ENCODE measurements at regions not wholly inside any gene's neighbourhood (a gene's known extent, or its start where the extent isn't known, plus 50 kb on each side); places are given as distances from the start of the nearest gene placed in this dataset.

DNA sequence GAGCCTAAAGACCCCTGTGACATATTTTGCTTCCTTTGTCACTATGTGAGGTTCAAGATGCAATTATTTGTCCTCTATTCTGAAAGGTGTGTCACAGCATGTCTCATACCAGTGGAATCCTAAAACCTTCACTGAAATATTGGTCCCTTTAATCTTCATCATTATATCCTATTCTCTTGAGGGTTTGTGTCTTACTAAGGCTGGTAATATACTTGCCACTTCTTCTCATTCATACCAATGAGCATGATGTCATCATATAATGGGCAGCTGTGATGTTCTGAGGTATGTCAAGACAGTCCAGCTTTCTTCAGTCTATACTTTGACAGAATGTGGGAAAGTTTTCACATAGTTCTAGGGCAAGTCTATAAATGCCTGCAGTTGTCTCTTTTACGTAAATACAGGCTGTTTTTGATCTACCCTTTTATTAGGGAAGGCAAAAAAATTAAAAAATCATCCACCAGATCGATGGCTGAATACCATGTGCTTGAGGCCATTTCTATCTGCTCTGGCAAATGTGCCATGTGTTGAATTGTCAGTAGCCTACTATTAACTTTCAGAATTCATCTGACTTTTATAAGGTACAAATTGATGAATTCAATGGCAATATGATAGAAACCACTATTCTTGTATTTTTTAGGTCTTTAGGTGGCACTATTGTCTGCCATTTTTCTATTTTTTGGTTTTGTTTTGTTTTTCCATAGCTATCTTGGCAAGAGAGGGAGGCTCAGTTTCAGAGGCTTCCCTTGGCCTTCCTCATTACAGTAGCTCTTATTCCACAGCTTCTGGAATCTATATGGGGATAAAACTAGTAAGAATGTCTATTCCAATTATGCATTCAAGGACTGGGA is 209.0 kb downstream of the PPARGC1A start:
- Histone ChIP-seq H2AFZ (ENCODE audit: low read length) (no peak overlapping the region), H3K9ac (ENCODE audit: insufficient read depth, low read depth, low read length) (no peak overlapping the region), H3K9me3 (ENCODE audit: low read length) (no peaks in the 10 kb centered on the region), H4K20me1 (ENCODE audit: insufficient read depth, low read length) (no peaks in the 10 kb centered on the region), H3K36me3 (replicated peaks in 1 of 2; ENCODE audit: control insufficient read depth in 1 of 2, insufficient read depth in 2 of 2, low read length in 2 of 2) (no peaks in the 10 kb centered on the region), H3K27ac (ENCODE audit: extremely low read length, insufficient read depth, low read length) (no peak overlapping the region), H3K4me1 (ENCODE audit: insufficient read depth, low read length) (no peaks in the 10 kb centered on the region), H3K4me2 (ENCODE audit: low read depth, low read length) (no peak overlapping the region), H3K27me3 (ENCODE audit: control insufficient read depth in 1 of 2, insufficient read depth in 2 of 2, low read length in 2 of 2) (no peaks in the 10 kb centered on the region), H3K79me2 (ENCODE audit: insufficient read depth, low read length) (no peaks in the 10 kb centered on the region), H3K4me3 (replicated peaks in 1 of 3; ENCODE audit: insufficient read depth in 1 of 3, low read depth in 2 of 3, low read length in 3 of 3) (no peak overlapping the region)
- intact Hi-C loops (cut with micrococcal nuclease; ENCODE audit: unreplicated experiment) (loop anchor here (1.0 to 5.0 kb wide), 2 partner anchors 351 to 738 kb away; no protein-coding TSS in a partner anchor), in situ Hi-C loops (cut with HindIII; ENCODE audit: extremely low pct_ligation_motif_present, low pct_unique_long_range_greater_than_20kb) (loop anchor here (25.0 kb wide), 1 partner anchor 731 kb away; no protein-coding TSS in a partner anchor)
- BruUV-seq (replicated peaks), result no TSS peak
- ChIA-PET CTCF (ENCODE audit: low intra/inter-chr PET ratio, low total read pairs) (interaction anchor here (1.6 kb wide), 1 partner anchor 739 kb away, joined by 5 read pairs; no protein-coding TSS in a partner anchor), POLR2A (no interaction called here)
- DNase-seq (ENCODE audit: low spot score), result no peak
- TF ChIP-seq, protein P1, sequence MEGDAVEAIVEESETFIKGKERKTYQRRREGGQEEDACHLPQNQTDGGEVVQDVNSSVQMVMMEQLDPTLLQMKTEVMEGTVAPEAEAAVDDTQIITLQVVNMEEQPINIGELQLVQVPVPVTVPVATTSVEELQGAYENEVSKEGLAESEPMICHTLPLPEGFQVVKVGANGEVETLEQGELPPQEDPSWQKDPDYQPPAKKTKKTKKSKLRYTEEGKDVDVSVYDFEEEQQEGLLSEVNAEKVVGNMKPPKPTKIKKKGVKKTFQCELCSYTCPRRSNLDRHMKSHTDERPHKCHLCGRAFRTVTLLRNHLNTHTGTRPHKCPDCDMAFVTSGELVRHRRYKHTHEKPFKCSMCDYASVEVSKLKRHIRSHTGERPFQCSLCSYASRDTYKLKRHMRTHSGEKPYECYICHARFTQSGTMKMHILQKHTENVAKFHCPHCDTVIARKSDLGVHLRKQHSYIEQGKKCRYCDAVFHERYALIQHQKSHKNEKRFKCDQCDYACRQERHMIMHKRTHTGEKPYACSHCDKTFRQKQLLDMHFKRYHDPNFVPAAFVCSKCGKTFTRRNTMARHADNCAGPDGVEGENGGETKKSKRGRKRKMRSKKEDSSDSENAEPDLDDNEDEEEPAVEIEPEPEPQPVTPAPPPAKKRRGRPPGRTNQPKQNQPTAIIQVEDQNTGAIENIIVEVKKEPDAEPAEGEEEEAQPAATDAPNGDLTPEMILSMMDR (CRISPR knock-in tag; IDR thresholded peaks at IDR 0.05), result peak; percentile 21; the same call in 1 of the 2 replicates
- TF ChIP-seq, protein P2, sequence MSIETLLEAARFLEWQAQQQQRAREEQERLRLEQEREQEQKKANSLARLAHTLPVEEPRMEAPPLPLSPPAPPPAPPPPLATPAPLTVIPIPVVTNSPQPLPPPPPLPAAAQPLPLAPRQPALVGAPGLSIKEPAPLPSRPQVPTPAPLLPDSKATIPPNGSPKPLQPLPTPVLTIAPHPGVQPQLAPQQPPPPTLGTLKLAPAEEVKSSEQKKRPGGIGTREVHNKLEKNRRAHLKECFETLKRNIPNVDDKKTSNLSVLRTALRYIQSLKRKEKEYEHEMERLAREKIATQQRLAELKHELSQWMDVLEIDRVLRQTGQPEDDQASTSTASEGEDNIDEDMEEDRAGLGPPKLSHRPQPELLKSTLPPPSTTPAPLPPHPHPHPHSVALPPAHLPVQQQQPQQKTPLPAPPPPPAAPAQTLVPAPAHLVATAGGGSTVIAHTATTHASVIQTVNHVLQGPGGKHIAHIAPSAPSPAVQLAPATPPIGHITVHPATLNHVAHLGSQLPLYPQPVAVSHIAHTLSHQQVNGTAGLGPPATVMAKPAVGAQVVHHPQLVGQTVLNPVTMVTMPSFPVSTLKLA (IDR thresholded peaks at IDR 0.05), result peak; percentile 95
- TF ChIP-seq ATF7 (IDR thresholded peaks at IDR 0.05), result peak; percentile 83
- TF ChIP-seq ATF7 (CRISPR knock-in tag; IDR thresholded peaks at IDR 0.05), result no peak
- no peak for TF ChIP-seq IKZF4 (CRISPR knock-in tag; IDR thresholded peaks at IDR 0.05; ENCODE audit: borderline replicate concordance, low read depth, not compliant biosample characterization)
- no peak for TF ChIP-seq ZNF713 (CRISPR knock-in tag; IDR thresholded peaks at IDR 0.05)
- TF ChIP-seq STAG1 (CRISPR knock-in tag; IDR thresholded peaks at IDR 0.05), result peak; percentile 54
- ATAC-seq, result no peak
- FAIRE-seq, result no peak
- 8% methylated on average over 2 of the region's 2 CpGs for WGBS (ENCODE audit: low lambda C conversion rate)

Measured in HepG2 (cell line).